Fibroblast of skin of back (primary cell): ENCODE measurements at regions not wholly inside any gene's neighbourhood (a gene's known extent, or its start where the extent isn't known, plus 50 kb on each side); places are given as distances from the start of the nearest gene placed in this dataset.
"Not testable (repeated sequence)": the region's sequence is repeated elsewhere in the genome, so short reads cannot be mapped to it uniquely, and the experiment has no call there.

Source experiments
- DNase-seq: peaks from one replicate; pipeline ENCODE4 v3.0.0-alpha.2; 2013

DNA sequence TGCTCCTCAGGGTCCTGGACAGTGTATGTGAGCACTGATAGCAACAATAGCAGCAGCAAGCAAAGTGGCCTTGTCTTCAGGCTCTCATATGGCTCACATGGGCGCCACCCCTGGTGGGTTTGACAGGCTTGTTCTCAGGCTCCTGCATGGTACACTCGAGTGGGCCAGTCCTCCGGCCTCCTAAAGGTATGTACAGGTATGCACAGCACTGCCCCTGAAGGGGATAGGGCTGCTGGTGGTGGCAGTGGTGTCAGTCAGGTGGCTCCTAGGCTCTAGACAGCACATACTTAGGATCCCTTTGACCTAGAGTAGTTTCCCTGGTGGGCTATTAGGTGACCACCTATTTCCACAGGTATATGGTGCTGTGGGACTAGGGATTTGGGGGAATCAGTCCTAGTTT lies 79.8 kb downstream of the LGALS9B start:
- DNase-seq = not testable (repeated sequence)

DNA sequence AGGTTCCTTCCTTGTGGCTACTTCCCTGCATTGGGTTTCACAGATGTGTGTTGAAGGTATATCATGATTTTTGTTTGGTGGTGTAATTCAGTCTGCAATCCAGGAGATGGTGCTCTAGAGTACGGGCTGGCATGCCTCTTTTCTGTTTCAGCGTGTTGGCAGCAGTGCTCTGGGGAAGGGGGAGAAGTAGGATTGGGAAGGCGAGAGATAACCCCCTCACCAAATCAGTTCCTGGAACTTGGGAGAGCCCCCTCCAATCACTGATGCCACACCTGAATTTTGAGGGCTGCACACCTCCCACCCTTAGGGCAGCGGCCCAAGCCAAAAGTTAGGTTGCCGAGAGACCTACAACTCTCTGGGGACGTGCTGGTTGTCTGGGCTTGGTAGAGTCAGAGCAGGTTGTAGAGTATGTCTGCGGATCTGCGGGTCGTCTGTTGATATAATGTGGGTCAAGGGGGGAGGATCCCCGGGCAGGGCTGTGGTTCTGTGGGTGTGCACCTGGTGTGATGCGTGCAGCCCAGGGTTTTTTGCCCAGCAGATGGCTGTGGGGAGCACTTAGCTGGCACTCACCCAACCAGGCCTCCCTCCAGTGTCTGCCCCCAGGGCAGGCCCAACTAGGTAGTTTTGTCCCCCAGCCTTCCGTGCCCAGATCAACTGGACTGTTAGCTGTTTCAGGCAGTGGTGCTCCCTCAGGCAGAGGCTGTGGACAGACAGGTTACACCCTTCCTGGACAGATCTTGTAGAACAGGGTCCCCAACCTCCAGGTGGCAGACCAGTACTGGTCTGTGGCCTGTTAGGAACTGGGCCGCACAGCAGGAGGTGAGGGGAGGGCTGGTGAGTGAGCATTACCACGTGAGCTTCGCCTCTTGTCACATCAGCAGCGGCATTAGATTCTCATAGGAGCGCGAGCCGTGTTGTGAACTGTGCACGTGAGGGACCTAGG lies 85.7 kb downstream of the LGALS9B start:
- peak; percentile 51 for DNase-seq

DNA sequence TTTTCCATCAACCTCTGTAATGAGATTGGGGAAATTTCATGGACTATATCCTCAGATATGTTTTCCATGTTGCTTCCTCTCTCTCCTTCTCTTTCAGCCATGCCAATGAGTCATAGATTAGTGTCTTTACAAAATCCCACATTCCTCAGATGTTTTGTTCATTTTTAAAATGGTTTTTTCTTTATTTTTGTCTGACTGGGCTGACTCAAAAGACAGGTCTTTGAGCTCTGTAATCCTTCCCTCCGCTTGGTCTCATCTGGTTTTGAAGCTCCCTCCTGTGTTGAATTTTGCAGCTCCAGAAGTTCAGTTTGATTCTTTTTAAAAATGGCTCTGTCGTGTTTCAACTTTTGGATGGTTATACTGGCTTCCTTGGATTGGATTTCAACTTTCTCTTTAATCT lies 86.7 kb downstream of the LGALS9B start:
- peak; percentile 82 for DNase-seq

DNA sequence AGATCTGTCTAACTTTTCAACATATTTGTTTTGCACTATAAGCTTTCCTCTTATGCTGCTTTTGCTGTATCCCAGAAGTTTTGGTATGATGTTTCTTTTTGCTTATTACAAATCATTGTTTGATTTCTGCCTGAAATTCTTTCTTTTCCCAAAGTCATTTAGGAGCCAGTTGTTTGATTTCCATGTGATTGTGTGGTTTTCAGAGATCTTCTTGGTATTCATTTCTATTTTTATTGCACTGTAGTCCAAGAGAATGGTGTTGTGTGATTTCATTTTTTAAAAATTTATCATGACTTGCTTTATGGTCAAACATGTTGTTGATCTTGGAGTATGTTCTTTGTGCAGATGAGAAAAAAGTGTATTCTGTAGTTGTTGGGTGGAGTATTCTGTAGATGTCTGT lies 88.1 kb downstream of the LGALS9B start:
- peak; percentile 76 for DNase-seq

DNA sequence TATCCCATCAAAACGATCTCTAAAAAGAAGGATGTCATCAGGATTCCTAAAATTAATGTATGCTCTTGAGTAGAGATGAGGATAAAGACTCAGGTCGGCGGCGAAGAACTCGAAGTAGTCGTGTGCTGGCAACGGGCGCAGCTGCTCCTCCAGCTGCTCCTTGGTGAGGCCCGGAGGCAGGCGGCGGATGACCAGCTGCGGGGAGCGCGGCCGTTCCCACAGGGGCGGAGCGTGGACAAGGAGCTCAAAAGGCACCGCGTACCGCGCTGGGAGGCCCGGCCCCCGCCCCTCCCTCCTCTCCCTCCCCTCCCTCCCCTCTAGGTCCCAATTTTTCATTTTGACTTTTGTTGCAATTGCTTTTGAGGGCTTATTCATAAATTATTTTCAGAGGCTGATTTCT lies 90.7 kb downstream of the LGALS9B start:
- DNase-seq = not testable (repeated sequence)

DNA sequence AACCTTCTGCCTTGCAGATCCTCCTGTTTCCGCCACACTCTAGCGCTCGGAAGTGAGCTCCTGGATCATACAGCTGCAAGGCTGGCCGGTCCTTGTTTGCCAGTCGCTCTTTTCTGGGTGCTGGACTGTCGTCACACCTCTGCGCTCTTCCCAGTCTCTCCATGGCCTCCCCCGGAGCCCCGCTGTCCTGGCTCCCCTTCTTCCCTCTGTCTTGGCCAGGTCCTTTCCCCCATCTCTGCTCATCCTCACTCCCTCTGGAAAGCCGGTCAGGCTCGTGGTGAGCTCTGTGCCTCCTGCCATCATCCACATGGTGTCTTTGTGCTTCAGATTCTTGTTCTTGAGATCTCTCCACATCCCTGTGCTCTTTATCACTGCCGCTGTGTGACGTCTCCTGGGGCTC lies 91.6 kb downstream of the LGALS9B start:
- not testable (repeated sequence) for DNase-seq
